GM23338 (cell line): ENCODE measurements at regions not wholly inside any gene's neighbourhood (a gene's known extent, or its start where the extent isn't known, plus 50 kb on each side); places are given as distances from the start of the nearest gene placed in this dataset.
"Not testable (repeated sequence)": the region's sequence is repeated elsewhere in the genome, so short reads cannot be mapped to it uniquely, and the experiment has no call there.

ENCODE experiments used
- ATAC-seq: fragments of 200-7000 bp; cut with Tn5 transposase; 3 replicates; pipeline ENCODE4 v1.9.1; 2020
- DNase-seq: peaks from one replicate; pipeline ENCODE4 v3.0.0-alpha.2; 2015; ENCODE audit warnings: low spot score
- H2AFZ ChIP-seq: fragments of 200-600 bp; sonication (generic); 2 replicates; pipeline ENCODE4 v1.8.0; 2016; ENCODE audit warnings: antibody characterized with exemption, mild to moderate bottlenecking, moderate library complexity
- H3F3A ChIP-seq: fragments of 200-600 bp; sonication (generic); replicated peaks from 2 replicates; pipeline ENCODE4 v1.8.0; 2017; ENCODE audit warnings: antibody characterized with exemption, mixed run types, low read depth
- H3K27ac ChIP-seq: fragments of 200-600 bp; sonication (generic); 2 replicates; pipeline ENCODE4 v1.6.1; 2016; ENCODE audit warnings: low read depth
- H3K27me3 ChIP-seq: fragments of 200-600 bp; sonication (generic); 2 replicates; pipeline ENCODE4 v1.8.0; 2016; ENCODE audit warnings: mild to moderate bottlenecking, mixed run types, moderate library complexity; ENCODE audit not compliant: insufficient read depth
- H3K36me3 ChIP-seq: fragments of 200-600 bp; sonication (generic); 2 replicates; pipeline ENCODE4 v1.8.0; 2016; ENCODE audit warnings: mild to moderate bottlenecking; ENCODE audit not compliant: insufficient read depth
- H3K4me1 ChIP-seq: fragments of 200-600 bp; sonication (generic); 2 replicates; pipeline ENCODE4 v1.8.0; 2016; ENCODE audit warnings: mild to moderate bottlenecking, moderate library complexity; ENCODE audit not compliant: insufficient read depth
- H3K4me2 ChIP-seq: fragments of 200-600 bp; sonication (generic); 2 replicates; pipeline ENCODE4 v1.7.1; 2017; ENCODE audit warnings: mixed run types
- H3K4me3 ChIP-seq: fragments of 200-600 bp; sonication (generic); 2 replicates; pipeline ENCODE4 v1.6.1; 2016; ENCODE audit warnings: mixed run types
- H3K79me2 ChIP-seq: fragments of 200-600 bp; sonication (generic); replicated peaks from 2 replicates; pipeline ENCODE4 v1.8.0; 2017; ENCODE audit warnings: mild to moderate bottlenecking; ENCODE audit not compliant: insufficient read depth
- H3K9me2 ChIP-seq: fragments of 200-600 bp; sonication (generic); 2 replicates; pipeline ENCODE4 v1.8.0; 2017; ENCODE audit not compliant: insufficient read depth
- H4K20me1 ChIP-seq: fragments of 200-600 bp; sonication (generic); replicated peaks from 2 replicates; pipeline ENCODE4 v1.8.0; 2017; ENCODE audit warnings: mild to moderate bottlenecking; ENCODE audit not compliant: insufficient read depth
- H3K27ac Mint-ChIP-seq: 2 replicates; pipeline ENCODE4 v1.8.0; 2020; ENCODE audit warnings: inconsistent platforms, mild to moderate bottlenecking, moderate library complexity, mixed read lengths
- H3K27me3 Mint-ChIP-seq: 3 replicates; pipeline ENCODE4 v1.8.0; 2022; ENCODE audit warnings: low read depth, mild to moderate bottlenecking, moderate library complexity, mixed read lengths, inconsistent platforms; ENCODE audit not compliant: insufficient read depth, poor library complexity
- H3K36me3 Mint-ChIP-seq: 3 replicates; pipeline ENCODE4 v1.8.0; 2021; ENCODE audit warnings: low read depth, mild to moderate bottlenecking, inconsistent platforms, moderate library complexity, mixed read lengths
- H3K4me1 Mint-ChIP-seq: 3 replicates; pipeline ENCODE4 v1.8.0; 2020; ENCODE audit warnings: mild to moderate bottlenecking, inconsistent platforms, mixed read lengths
- H3K4me3 Mint-ChIP-seq: 3 replicates; pipeline ENCODE4 v1.8.0; 2021; ENCODE audit warnings: moderate library complexity, mild to moderate bottlenecking, inconsistent platforms, mixed read lengths
- H3K9me3 Mint-ChIP-seq: 3 replicates; pipeline ENCODE4 v1.8.0; 2020; ENCODE audit warnings: moderate library complexity, mild to moderate bottlenecking, inconsistent platforms, mixed read lengths
- CREB1 ChIP-seq: fragments of 250-450 bp; sonication (Bioruptor Pico); IDR thresholded peaks from 2 replicates; pipeline ENCODE4 v1.5.0; 2020; ENCODE audit warnings: low read depth, mild to moderate bottlenecking, moderate library complexity
- EZH2 ChIP-seq: fragments of 200-600 bp; sonication (generic); IDR thresholded peaks from one replicate; pipeline ENCODE4 v1.8.0; 2017; ENCODE audit warnings: antibody characterized with exemption, mild to moderate bottlenecking, low read depth; ENCODE audit not compliant: unreplicated experiment
- EZH2phosphoT487 ChIP-seq: fragments of 200-600 bp; sonication (generic); IDR thresholded peaks from one replicate; pipeline ENCODE4 v1.8.1; 2018; ENCODE audit warnings: antibody characterized with exemption; ENCODE audit not compliant: unreplicated experiment
- JUNB ChIP-seq: IDR thresholded peaks from one replicate; pipeline ENCODE4 v1.6.1; 2016; ENCODE audit warnings: antibody characterized with exemption; ENCODE audit not compliant: unreplicated experiment
- NANOG ChIP-seq: IDR thresholded peaks from 2 replicates; pipeline ENCODE4 v1.6.1; 2016; ENCODE audit warnings: antibody characterized with exemption, borderline replicate concordance
- POLR2AphosphoS5 ChIP-seq: IDR thresholded peaks from 2 replicates; pipeline ENCODE4 v1.6.1; 2016; ENCODE audit warnings: antibody characterized with exemption, low read depth
- STAT1 ChIP-seq: IDR thresholded peaks from one replicate; pipeline ENCODE4 v1.6.1; 2016; ENCODE audit warnings: antibody characterized with exemption; ENCODE audit not compliant: unreplicated experiment
- ZNF114 ChIP-seq: fragments of 250-450 bp; sonication (Bioruptor Pico); IDR thresholded peaks from 2 replicates; pipeline ENCODE4 v1.5.0; 2020; ENCODE audit warnings: mild to moderate bottlenecking, moderate library complexity
- ZNF462 ChIP-seq: fragments of 250-450 bp; sonication (Bioruptor Pico); IDR thresholded peaks from 2 replicates; pipeline ENCODE4 v1.5.0; 2020; ENCODE audit warnings: mild to moderate bottlenecking, moderate library complexity
- TF ChIP-seq, protein P1 (sequence below): IDR thresholded peaks from 2 replicates; pipeline ENCODE4 v1.6.1; 2016; ENCODE audit warnings: antibody characterized with exemption
- TF ChIP-seq, protein P2 (sequence below): IDR thresholded peaks from one replicate; pipeline ENCODE4 v1.6.1; 2018; ENCODE audit warnings: antibody characterized with exemption; ENCODE audit not compliant: unreplicated experiment

DNA sequence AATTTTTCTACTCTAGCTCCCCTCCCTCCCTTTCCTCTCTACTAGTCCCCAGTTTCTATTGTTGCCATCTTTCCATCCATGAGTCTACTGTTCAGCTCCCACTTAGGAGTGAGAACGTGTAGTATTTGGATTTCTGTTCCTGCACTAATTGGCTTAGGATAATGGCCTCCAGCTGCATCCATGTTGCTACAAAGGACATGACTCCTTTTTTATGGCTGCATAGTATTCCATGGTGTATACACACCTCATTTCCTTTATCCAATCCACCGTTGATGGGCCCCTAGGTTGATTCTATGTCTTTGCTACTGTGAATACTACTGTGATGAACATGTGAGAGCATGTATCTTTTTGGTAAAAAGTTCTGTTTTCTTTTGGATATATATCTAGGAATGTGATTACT lies 138.9 kb upstream of the MSX2 start (continued):
- TF ChIP-seq, protein P1, sequence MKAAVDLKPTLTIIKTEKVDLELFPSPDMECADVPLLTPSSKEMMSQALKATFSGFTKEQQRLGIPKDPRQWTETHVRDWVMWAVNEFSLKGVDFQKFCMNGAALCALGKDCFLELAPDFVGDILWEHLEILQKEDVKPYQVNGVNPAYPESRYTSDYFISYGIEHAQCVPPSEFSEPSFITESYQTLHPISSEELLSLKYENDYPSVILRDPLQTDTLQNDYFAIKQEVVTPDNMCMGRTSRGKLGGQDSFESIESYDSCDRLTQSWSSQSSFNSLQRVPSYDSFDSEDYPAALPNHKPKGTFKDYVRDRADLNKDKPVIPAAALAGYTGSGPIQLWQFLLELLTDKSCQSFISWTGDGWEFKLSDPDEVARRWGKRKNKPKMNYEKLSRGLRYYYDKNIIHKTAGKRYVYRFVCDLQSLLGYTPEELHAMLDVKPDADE, result no peak
- TF ChIP-seq CREB1 (CRISPR knock-in tag) (no peak), ZNF114 (no peak)

DNA sequence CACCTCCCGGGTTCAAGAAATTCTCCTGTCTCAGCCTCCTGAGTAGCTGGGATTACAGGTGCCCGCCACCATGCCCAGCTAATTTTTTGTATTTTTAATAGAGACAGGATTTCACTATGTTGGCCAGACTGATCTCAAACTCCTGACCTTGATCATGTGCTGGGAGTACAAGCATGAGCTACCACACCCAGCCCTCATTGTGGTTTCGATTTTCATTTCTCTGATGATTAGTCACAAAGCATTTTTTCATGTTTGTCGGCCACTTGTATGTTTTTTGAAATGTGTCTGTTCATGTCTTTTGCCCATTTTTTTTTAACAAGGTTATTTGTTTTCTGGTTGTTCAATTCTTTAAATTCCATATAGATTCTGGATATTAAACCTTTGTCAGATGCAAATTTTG lies 138.2 kb upstream of the MSX2 start:
- not testable (repeated sequence) for H3F3A ChIP-seq, DNase-seq, H3K4me1 Mint-ChIP-seq, H3K27ac Mint-ChIP-seq, H3K36me3 ChIP-seq, H4K20me1 ChIP-seq, H3K4me2 ChIP-seq, H3K4me3 Mint-ChIP-seq, H3K27me3 Mint-ChIP-seq, H3K36me3 Mint-ChIP-seq, H3K27ac ChIP-seq, H3K79me2 ChIP-seq, H2AFZ ChIP-seq, H3K9me2 ChIP-seq, H3K27me3 ChIP-seq, H3K4me3 ChIP-seq, ATAC-seq, H3K4me1 ChIP-seq
- peaks cover 12% of the 10 kb centered on the region for H3K9me3 Mint-ChIP-seq

- no peak for ATAC-seq
- Mint-ChIP-seq H3K27me3 (peaks cover 9% of the 10 kb centered on the region), H3K27ac (no peak overlapping the region), H3K4me3 (no peak overlapping the region), H3K36me3 (peaks cover 8% of the 10 kb centered on the region; the same call in 2 of the 3 replicates), H3K4me1 (0 out of 3 replicates have a peak, but pooled peaks cover 2% of the 10 kb centered on the region), H3K9me3 (peaks cover 12% of the 10 kb centered on the region)
- no peak for DNase-seq
- Histone ChIP-seq H4K20me1 (no peaks in the 10 kb centered on the region), H3K27ac (no peak overlapping the region), H3K4me3 (no peak overlapping the region), H3K9me2 (no peaks in the 10 kb centered on the region), H3F3A (no peaks in the 10 kb centered on the region), H3K4me2 (no peak overlapping the region), H3K4me1 (no peaks in the 10 kb centered on the region), H3K79me2 (no peaks in the 10 kb centered on the region), H3K36me3 (no peaks in the 10 kb centered on the region), H3K27me3 (no peaks in the 10 kb centered on the region), H2AFZ (peak overlapping the region; percentile 56; the same call in 1 of the 2 replicates)
- no peak for TF ChIP-seq CREB1 (CRISPR knock-in tag)
- no peak for TF ChIP-seq ZNF462 (CRISPR knock-in tag)
- TF ChIP-seq NANOG, result no peak
- no peak for TF ChIP-seq ZNF114
- TF ChIP-seq, protein P2, sequence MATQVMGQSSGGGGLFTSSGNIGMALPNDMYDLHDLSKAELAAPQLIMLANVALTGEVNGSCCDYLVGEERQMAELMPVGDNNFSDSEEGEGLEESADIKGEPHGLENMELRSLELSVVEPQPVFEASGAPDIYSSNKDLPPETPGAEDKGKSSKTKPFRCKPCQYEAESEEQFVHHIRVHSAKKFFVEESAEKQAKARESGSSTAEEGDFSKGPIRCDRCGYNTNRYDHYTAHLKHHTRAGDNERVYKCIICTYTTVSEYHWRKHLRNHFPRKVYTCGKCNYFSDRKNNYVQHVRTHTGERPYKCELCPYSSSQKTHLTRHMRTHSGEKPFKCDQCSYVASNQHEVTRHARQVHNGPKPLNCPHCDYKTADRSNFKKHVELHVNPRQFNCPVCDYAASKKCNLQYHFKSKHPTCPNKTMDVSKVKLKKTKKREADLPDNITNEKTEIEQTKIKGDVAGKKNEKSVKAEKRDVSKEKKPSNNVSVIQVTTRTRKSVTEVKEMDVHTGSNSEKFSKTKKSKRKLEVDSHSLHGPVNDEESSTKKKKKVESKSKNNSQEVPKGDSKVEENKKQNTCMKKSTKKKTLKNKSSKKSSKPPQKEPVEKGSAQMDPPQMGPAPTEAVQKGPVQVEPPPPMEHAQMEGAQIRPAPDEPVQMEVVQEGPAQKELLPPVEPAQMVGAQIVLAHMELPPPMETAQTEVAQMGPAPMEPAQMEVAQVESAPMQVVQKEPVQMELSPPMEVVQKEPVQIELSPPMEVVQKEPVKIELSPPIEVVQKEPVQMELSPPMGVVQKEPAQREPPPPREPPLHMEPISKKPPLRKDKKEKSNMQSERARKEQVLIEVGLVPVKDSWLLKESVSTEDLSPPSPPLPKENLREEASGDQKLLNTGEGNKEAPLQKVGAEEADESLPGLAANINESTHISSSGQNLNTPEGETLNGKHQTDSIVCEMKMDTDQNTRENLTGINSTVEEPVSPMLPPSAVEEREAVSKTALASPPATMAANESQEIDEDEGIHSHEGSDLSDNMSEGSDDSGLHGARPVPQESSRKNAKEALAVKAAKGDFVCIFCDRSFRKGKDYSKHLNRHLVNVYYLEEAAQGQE, result no peak
- TF ChIP-seq EZH2, result no peak
- TF ChIP-seq STAT1, result no peak
- TF ChIP-seq EZH2phosphoT487, result no peak
- no peak for TF ChIP-seq POLR2AphosphoS5
- TF ChIP-seq JUNB, result no peak
These were observed 135.4 kb upstream of the MSX2 start for GRCh38 chr5:174589011-174589410.
